Neural crest cell (in vitro differentiated cells): ENCODE measurements at regions not wholly inside any gene's neighbourhood (a gene's known extent, or its start where the extent isn't known, plus 50 kb on each side); places are given as distances from the start of the nearest gene placed in this dataset.

Experiments used
- DNase-seq: peaks from one replicate; pipeline ENCODE4 v3.0.0; 2021; ENCODE audit warnings: low read depth, mixed read lengths, low spot score
- H3K27ac Mint-ChIP-seq: one replicate; pipeline ENCODE4 v1.8.0; 2021; ENCODE audit warnings: mild to moderate bottlenecking, mixed read lengths; ENCODE audit not compliant: unreplicated experiment
- H3K27me3 Mint-ChIP-seq: 2 replicates; pipeline ENCODE4 v1.8.0; 2021; ENCODE audit warnings: low read depth, mild to moderate bottlenecking, mixed read lengths
- H3K36me3 Mint-ChIP-seq: 2 replicates; pipeline ENCODE4 v1.8.0; 2021; ENCODE audit warnings: low read depth, mild to moderate bottlenecking, mixed read lengths
- H3K4me1 Mint-ChIP-seq: 2 replicates; pipeline ENCODE4 v1.8.0; 2021; ENCODE audit warnings: mixed read lengths
- H3K4me3 Mint-ChIP-seq: one replicate; pipeline ENCODE4 v1.8.0; 2021; ENCODE audit warnings: mild to moderate bottlenecking, mixed read lengths
- H3K9me3 Mint-ChIP-seq: 2 replicates; pipeline ENCODE4 v1.8.0; 2021; ENCODE audit warnings: mixed read lengths
- CTCF ChIP-seq: fragments of 200-600 bp; sonication (generic); conservative IDR thresholded peaks from 2 replicates; pipeline ENCODE4 v1.5.0; 2021; ENCODE audit warnings: antibody characterized with exemption, mild to moderate bottlenecking

- no peak overlapping the region for H3K27ac Mint-ChIP-seq
- H3K36me3 Mint-ChIP-seq = no peaks in the 10 kb centered on the region
- no peak for DNase-seq
- TF ChIP-seq CTCF = no peak
- no peaks in the 10 kb centered on the region for H3K4me1 Mint-ChIP-seq
- no peaks in the 10 kb centered on the region for H3K9me3 Mint-ChIP-seq
- H3K4me3 Mint-ChIP-seq = no peak overlapping the region
- peaks cover 21% of the 10 kb centered on the region for H3K27me3 Mint-ChIP-seq
Measured at GRCh38 chr7:32224276-32224675, 154.1 kb upstream of the PDE1C start.

GRCh38 chr7:32223721-32224120, 153.5 kb upstream of the PDE1C start:
- Mint-ChIP-seq H3K4me3 (no peak overlapping the region), H3K27ac (no peak overlapping the region), H3K9me3 (no peaks in the 10 kb centered on the region), H3K4me1 (peaks cover under 1% of the 10 kb centered on the region), H3K36me3 (no peaks in the 10 kb centered on the region), H3K27me3 (peaks cover 17% of the 10 kb centered on the region)
- no peak for DNase-seq
- TF ChIP-seq CTCF = no peak

GRCh38 chr7:32223071-32223650, 153.0 kb upstream of the PDE1C start:
- H3K27me3 Mint-ChIP-seq = peaks cover 17% of the 10 kb centered on the region

GRCh38 chr7:32222251-32222900, 152.2 kb upstream of the PDE1C start:
- H3K4me1 Mint-ChIP-seq = peaks cover 3% of the 10 kb centered on the region
- DNase-seq = no peak
- TF ChIP-seq CTCF = no peak

More at GRCh38 chr7:32223071-32223650, 153.0 kb upstream of the PDE1C start:
- Mint-ChIP-seq H3K4me1 (peaks cover 3% of the 10 kb centered on the region), H3K27ac (no peak overlapping the region), H3K4me3 (no peak overlapping the region), H3K9me3 (no peaks in the 10 kb centered on the region), H3K36me3 (no peaks in the 10 kb centered on the region)
- TF ChIP-seq CTCF = no peak
- no peak for DNase-seq

GRCh38 chr7:32221736-32222135, 151.5 kb upstream of the PDE1C start:
- TF ChIP-seq CTCF = no peak
- peaks cover 3% of the 10 kb centered on the region for H3K4me1 Mint-ChIP-seq
- H3K9me3 Mint-ChIP-seq = no peaks in the 10 kb centered on the region
- peaks cover 21% of the 10 kb centered on the region for H3K27me3 Mint-ChIP-seq
- no peak overlapping the region for H3K27ac Mint-ChIP-seq
- H3K4me3 Mint-ChIP-seq = no peak overlapping the region
- no peak for DNase-seq
- no peaks in the 10 kb centered on the region for H3K36me3 Mint-ChIP-seq

More at GRCh38 chr7:32222251-32222900, 152.2 kb upstream of the PDE1C start:
- Mint-ChIP-seq H3K36me3 (no peaks in the 10 kb centered on the region), H3K27ac (no peak overlapping the region), H3K4me3 (no peak overlapping the region), H3K27me3 (peaks cover 20% of the 10 kb centered on the region), H3K9me3 (no peaks in the 10 kb centered on the region)
